C4-2B (cell line): ENCODE measurements at regions not wholly inside any gene's neighbourhood (a gene's known extent, or its start where the extent isn't known, plus 50 kb on each side); places are given as distances from the start of the nearest gene placed in this dataset.

Experiments
- ZFX ChIP-seq: fragments of 450-650 bp; IDR thresholded peaks from 2 replicates; pipeline ENCODE4 v1.6.1; 2017
- TF ChIP-seq, protein P1 (sequence below): fragments of 450-650 bp; conservative IDR thresholded peaks from 2 replicates; pipeline ENCODE4 v1.5.1; 2017; ENCODE audit warnings: mild to moderate bottlenecking

DNA sequence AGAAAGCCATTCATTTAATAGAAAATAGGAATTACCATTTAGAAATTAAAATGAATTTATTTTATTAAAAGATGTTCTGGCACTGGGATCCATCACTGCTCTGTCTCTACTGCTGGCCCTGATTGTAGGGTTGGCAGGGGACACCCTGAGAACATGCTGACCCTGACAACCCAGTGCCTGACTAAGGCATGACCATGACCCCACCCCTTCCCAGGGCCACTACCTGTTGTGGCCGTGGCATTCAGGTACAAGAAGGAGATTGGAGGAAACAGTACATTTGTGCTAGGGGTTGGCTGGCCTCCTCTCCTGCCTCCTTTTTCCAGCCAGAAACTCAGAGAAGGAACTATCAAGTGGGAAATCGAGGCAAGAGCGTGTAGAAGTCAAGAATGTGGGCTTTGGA is 197.0 kb upstream of the ZMIZ1 start:
- TF ChIP-seq, protein P1, sequence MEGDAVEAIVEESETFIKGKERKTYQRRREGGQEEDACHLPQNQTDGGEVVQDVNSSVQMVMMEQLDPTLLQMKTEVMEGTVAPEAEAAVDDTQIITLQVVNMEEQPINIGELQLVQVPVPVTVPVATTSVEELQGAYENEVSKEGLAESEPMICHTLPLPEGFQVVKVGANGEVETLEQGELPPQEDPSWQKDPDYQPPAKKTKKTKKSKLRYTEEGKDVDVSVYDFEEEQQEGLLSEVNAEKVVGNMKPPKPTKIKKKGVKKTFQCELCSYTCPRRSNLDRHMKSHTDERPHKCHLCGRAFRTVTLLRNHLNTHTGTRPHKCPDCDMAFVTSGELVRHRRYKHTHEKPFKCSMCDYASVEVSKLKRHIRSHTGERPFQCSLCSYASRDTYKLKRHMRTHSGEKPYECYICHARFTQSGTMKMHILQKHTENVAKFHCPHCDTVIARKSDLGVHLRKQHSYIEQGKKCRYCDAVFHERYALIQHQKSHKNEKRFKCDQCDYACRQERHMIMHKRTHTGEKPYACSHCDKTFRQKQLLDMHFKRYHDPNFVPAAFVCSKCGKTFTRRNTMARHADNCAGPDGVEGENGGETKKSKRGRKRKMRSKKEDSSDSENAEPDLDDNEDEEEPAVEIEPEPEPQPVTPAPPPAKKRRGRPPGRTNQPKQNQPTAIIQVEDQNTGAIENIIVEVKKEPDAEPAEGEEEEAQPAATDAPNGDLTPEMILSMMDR = no peak
- no peak for TF ChIP-seq ZFX
